GM21526 (cell line): ENCODE measurements at regions not wholly inside any gene's neighbourhood (a gene's known extent, or its start where the extent isn't known, plus 50 kb on each side); places are given as distances from the start of the nearest gene placed in this dataset.
A peak's percentile ranks its signal among the peaks of the same experiment; 100 is the strongest.
"Not testable (repeated sequence)": the region's sequence is repeated elsewhere in the genome, so short reads cannot be mapped to it uniquely, and the experiment has no call there.

Experiments used
- ATAC-seq: cut with Tn5 transposase; IDR thresholded peaks from one replicate; pipeline ENCODE4 v1.9.1; 2021; ENCODE audit warnings: moderate library complexity; ENCODE audit not compliant: unreplicated experiment, low FRiP score

- ATAC-seq: no peak
These were observed 80.6 kb upstream of the P2RY1 start for GRCh38 chr3:152754303-152754702.

DNA sequence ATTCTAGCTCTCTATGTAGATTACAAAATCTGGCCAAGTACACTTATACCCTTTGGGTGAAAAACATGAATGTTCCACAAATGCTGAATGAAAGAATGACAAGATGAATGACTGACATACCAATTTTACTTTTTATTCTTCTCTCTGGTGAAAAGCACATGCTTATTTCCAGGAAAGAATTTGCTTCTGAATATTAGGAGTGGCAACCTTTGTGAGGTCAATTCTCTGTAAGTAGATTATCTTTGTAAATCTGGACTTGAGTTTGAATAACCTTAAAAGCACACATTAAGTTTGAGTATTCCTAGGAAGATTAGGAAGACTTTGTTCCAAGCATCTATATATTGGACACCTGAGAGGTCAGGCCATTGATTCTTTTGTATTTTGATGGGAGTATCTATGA, 78.1 kb upstream of the P2RY1 start:
- ATAC-seq: no peak

DNA sequence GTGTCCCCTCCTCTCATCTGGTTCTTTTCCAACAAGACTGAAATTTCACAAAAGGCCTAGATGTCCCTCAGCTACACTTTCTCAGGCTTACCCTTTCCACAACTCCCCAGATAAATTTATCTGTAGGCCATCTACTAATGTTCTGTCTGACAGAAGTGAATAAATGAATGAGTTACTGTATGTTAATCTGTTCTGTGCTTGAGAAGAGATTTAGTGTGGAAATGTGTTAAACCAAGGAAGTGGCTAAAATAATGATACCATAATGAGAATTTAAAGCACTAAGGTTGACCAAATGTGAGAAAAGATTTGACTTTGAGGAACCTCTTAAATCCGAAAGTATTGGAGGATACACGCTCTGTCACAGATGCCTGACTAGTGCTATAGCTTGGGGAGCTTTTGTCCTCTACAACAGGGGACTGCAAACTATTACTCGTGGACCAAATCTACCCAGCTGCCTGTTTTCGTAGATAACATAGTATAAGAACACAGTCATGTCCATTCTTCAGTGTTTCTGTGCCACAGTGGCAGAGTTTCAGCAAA, 74.8 kb upstream of the P2RY1 start:
- peak; percentile 88 for ATAC-seq

DNA sequence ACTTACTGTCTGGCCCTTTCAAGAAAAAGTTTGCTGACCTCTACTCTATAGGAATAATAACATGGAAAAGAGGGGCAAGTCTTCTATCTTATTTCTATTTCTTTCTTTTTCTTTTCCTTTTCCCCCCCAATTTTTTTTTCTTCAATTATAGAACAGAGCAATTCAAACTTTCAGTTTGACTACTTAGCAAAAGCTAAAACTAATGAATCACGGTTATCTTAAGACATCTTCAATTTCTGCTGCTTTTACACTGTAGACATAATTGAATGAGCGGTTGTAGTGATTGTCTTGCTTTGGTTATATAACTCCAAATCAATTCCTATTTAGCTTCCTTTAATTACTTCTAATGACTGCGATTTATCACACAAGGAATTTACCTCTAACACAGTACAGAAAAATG, 74.3 kb upstream of the P2RY1 start:
- peak; percentile 22 for ATAC-seq

DNA sequence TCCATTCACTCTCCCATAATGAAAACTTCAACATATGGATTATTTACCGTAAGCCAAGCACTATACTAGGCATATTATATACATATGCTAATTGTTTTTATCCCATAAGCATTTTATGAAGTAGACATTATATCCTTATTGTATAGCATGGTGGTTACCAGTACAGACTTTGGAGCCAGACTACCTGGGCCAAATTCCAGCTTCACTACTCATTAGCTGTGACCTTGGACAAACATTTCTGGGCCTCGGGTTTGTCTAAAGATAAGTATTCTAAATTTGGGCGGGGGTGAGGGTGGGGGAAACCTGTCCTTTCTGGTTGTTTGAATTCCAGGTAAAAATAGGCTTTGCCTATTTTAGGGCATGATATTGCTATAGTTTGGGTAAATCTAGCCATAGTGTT, 66.5 kb upstream of the P2RY1 start:
- no peak for ATAC-seq

DNA sequence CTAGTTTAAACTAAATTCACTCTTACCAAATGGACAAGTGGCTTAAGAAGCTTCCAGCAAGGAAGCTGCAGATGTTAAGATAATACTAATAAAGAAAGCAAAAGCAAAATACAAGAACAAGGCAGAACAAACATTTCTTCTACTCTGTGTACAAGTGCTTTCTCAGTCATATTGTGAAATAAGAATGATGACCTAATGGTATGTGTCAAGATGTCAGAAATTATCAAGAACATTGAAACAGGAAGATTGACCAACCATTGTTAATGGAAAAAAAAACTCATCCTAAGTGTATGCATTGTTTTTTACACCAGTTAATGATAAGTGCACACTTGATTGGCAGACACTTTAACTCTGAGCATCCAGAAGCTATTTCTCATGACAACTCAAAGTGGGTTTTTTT, 65.4 kb upstream of the P2RY1 start:
- peak; percentile 68 for ATAC-seq

DNA sequence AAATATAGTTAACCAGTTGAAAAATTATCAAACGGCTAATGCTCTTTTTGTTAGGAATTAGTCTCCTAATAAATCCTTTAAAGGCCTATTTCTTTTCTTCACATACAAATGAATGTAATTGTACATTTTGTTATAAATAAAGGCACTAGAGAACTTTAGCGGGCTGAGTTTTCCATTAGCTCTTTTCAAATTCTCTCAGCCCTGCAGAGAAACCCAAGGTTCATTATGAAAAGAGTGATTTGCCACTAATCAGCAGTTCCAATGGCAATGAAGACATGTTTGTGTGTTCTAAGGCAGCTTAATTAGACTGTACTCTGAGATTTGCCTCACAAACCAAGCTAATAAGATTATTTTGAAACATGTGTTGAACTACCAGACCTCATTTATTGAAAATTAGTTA, 64.6 kb upstream of the P2RY1 start:
- ATAC-seq: no peak

GRCh38 chr3:152771120-152771519, 63.8 kb upstream of the P2RY1 start:
- no peak for ATAC-seq

GRCh38 chr3:152772674-152773225, 62.2 kb upstream of the P2RY1 start:
- ATAC-seq: no peak

GRCh38 chr3:152773633-152774032, 61.3 kb upstream of the P2RY1 start:
- no peak for ATAC-seq

- not testable (repeated sequence) for ATAC-seq
These were observed 60.7 kb upstream of the P2RY1 start for GRCh38 chr3:152774230-152774629.

- ATAC-seq: no peak
These were observed 56.9 kb upstream of the P2RY1 start for GRCh38 chr3:152778022-152778421.

DNA sequence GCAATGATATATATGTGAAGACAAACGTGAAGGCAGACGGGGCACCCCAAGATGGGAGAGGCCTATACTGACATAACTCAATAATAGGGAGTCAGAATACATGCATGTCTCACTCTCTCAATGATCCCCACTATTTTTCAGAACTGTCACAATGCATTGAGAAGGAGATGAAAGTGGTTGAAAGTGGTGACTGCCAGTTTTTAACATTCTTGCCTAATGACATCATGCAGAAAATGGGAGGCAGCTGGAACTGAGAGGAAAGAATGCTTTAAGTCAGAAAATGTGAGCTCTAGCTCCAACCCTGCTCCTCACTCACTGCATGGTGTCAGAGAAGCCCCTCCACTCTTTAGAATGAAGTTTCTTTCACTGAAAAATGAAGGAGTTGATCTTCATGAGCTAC, 55.3 kb upstream of the P2RY1 start:
- ATAC-seq: no peak

DNA sequence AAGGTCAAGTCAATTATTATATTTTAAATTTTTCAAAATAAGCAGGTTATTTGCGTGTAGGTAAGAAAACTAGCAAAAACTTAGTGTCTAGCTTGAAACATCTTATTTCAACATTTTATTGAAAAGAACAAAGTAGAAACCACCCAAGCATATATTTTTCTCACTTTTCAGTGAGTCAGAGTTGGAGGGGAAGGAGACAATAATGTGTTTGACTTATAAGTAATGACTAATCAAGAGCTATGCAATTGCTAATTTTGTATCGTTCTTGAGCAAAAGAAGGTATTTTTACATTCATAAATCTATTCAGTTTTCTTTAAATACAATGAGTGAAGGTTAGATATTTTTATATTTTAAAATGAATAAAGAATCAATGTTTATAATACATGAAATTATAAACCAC, 54.4 kb upstream of the P2RY1 start:
- no peak for ATAC-seq

DNA sequence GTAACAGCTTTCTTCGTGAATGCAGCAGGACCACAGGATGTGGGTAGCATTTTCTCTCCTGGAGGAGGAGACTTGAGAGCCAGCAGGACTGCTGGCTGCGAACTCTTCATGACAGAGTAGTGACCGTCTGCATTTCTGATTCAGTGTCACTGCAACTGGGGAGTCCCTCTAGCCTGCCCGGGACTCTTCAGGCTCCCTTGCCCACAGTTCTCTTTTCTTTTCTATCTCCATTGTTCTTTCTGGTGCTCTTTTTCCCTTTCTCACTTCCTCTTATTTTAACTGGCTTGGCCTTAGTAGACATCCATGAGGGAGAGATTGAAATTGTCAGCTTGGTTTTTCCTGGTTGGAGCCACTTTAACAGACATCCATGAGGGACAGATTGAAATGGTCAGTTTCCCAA, 49.9 kb upstream of the P2RY1 start:
- ATAC-seq: no peak
